LNCAP (cell line): ENCODE measurements at regions not wholly inside any gene's neighbourhood (a gene's known extent, or its start where the extent isn't known, plus 50 kb on each side); places are given as distances from the start of the nearest gene placed in this dataset.

ENCODE experiments used
- TF ChIP-seq, protein P1 (sequence below): fragments of 450-650 bp; IDR thresholded peaks from 2 replicates; pipeline ENCODE4 v1.5.1; 2017; ENCODE audit warnings: mild to moderate bottlenecking

DNA sequence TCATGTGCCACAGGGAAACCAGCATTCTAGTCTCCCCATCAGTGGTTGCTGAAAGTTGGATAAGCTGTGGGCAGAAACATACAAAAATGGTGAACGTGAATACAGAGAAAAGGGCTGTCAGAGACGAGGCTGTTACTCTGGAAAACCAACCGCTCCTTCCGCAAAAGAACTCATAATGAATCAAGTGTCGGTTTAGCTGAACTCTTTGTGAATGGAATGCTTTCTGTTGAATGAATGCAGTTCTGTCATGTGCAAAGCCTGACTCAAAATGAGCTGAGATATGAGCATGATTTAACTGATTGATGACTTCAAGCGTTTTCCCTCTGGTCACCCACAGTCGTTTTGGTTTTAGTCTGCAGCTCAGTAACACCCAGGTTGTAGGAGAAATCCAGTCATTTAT is 298.3 kb downstream of the ETS1 start:
- TF ChIP-seq, protein P1, sequence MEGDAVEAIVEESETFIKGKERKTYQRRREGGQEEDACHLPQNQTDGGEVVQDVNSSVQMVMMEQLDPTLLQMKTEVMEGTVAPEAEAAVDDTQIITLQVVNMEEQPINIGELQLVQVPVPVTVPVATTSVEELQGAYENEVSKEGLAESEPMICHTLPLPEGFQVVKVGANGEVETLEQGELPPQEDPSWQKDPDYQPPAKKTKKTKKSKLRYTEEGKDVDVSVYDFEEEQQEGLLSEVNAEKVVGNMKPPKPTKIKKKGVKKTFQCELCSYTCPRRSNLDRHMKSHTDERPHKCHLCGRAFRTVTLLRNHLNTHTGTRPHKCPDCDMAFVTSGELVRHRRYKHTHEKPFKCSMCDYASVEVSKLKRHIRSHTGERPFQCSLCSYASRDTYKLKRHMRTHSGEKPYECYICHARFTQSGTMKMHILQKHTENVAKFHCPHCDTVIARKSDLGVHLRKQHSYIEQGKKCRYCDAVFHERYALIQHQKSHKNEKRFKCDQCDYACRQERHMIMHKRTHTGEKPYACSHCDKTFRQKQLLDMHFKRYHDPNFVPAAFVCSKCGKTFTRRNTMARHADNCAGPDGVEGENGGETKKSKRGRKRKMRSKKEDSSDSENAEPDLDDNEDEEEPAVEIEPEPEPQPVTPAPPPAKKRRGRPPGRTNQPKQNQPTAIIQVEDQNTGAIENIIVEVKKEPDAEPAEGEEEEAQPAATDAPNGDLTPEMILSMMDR, result no peak

DNA sequence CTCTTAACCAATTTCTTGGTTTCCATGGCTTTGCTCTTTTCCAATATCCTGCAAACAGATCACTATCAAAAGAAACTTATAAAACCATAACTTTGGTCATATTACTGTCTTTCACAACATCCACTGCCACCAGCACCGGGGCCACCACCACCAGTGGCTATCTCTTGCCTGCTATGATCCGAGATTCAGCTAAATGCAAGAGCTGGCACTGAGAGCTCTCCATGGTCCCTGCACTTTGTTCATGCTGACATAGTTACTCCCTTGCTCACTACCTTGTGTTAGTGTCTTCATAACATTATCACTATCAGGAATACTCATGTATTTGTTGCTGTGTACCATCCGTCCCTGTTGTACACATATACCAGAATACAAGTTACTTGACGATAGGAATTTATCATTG is 299.0 kb downstream of the ETS1 start:
- TF ChIP-seq, protein P1, result no peak

DNA sequence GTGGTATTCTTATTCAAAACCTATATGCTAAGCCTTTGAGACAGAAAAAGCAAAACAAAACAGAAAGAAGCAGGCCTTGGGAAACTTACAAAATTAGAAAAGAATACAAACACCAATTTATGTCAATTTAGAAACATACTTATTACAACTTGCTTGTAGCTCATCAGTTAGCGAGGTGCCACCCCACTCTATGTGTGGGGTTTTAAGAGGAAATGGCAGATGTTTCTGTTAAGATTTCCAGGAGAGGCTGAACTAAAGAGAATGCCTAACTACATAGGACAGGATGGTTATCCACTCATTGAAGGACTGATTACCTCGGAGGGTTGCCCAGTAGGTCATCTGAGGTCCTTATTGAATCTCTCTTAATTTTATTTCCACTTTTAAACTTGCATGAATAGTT is 302.0 kb downstream of the ETS1 start:
- TF ChIP-seq, protein P1, result no peak

- TF ChIP-seq, protein P1, result no peak
Observed at GRCh38 chr11:128284634-128285033, 302.7 kb downstream of the ETS1 start.

DNA sequence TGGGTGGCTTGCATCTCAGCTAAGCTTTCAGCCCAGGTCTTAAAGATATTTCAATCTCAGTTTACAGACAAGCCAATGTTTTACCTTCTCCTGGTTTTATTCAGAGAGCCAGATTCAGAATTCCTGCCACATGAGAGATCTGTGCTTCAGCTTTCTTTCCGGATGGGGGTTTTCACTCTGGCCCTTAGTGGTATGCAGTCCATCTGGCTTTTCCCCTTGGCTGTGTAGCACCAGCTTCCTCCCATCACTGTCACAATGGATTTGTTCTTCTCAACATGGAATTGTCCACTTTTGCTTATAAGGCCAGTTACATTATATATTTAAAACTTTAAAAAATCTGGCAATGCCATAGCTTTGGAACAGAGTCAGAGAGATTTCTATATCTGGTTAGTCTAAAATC is 303.9 kb downstream of the ETS1 start:
- TF ChIP-seq, protein P1, result no peak

GRCh38 chr11:128282053-128282452 is 305.3 kb downstream of the ETS1 start:
- TF ChIP-seq, protein P1, result no peak

- TF ChIP-seq, protein P1, result no peak
Observed at GRCh38 chr11:128279866-128280265, 307.5 kb downstream of the ETS1 start.

DNA sequence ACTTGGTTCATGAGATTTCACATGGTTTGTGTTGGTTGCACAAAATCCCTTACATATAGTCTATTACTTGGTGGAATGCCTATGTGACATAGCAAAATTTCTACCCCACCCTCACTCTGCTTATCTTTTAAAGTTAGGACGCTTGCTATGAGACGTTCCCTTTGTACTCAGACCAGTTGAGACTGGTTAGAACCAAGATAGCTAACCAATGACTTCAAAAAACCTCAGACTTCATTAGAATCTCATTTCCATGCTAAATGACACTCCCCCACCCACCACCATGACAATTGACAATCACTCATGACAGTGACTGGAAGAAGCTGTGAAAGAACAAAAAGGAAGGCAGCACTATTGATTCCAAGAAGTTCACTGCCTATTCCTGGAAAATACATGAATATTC is 313.6 kb downstream of the ETS1 start:
- TF ChIP-seq, protein P1, result no peak
